A172 (cell line): ENCODE measurements at regions not wholly inside any gene's neighbourhood (a gene's known extent, or its start where the extent isn't known, plus 50 kb on each side); places are given as distances from the start of the nearest gene placed in this dataset.

Source experiments
- DNase-seq: peaks from one replicate; pipeline ENCODE4 v3.0.0-alpha.2; 2015; ENCODE audit warnings: low spot score

GRCh38 chr12:105803292-105803691 lies 335.5 kb downstream of the NUAK1 start:
- DNase-seq, result no peak

GRCh38 chr12:105804591-105805265 lies 334.0 kb downstream of the NUAK1 start:
- no peak for DNase-seq

- DNase-seq, result no peak
These were observed 332.9 kb downstream of the NUAK1 start for GRCh38 chr12:105805730-105806399.

- no peak for DNase-seq
These were observed 332.4 kb downstream of the NUAK1 start for GRCh38 chr12:105806400-105806770.

- no peak for DNase-seq
These were observed 326.4 kb downstream of the NUAK1 start for GRCh38 chr12:105812366-105812765.

GRCh38 chr12:105813201-105813600 lies 325.6 kb downstream of the NUAK1 start:
- no peak for DNase-seq

- DNase-seq, result no peak
These were observed 324.5 kb downstream of the NUAK1 start for GRCh38 chr12:105814283-105814682.

GRCh38 chr12:105819549-105819948 lies 319.2 kb downstream of the NUAK1 start:
- DNase-seq, result no peak

GRCh38 chr12:105820429-105821125 lies 318.2 kb downstream of the NUAK1 start:
- DNase-seq, result no peak

- DNase-seq, result no peak
These were observed 316.3 kb downstream of the NUAK1 start for GRCh38 chr12:105822131-105823105.

- no peak for DNase-seq
These were observed 314.9 kb downstream of the NUAK1 start for GRCh38 chr12:105823810-105824209.

- DNase-seq, result no peak
These were observed 313.6 kb downstream of the NUAK1 start for GRCh38 chr12:105825141-105825540.

GRCh38 chr12:105831372-105831771 lies 307.4 kb downstream of the NUAK1 start:
- DNase-seq, result no peak

GRCh38 chr12:105832021-105832420 lies 306.7 kb downstream of the NUAK1 start:
- no peak for DNase-seq

- no peak for DNase-seq
These were observed 305.9 kb downstream of the NUAK1 start for GRCh38 chr12:105832806-105833205.

- no peak for DNase-seq
These were observed 304.3 kb downstream of the NUAK1 start for GRCh38 chr12:105834496-105834895.

GRCh38 chr12:105835580-105836241 lies 303.0 kb downstream of the NUAK1 start:
- DNase-seq, result no peak

GRCh38 chr12:105836242-105836622 lies 302.5 kb downstream of the NUAK1 start:
- DNase-seq, result no peak

GRCh38 chr12:105839629-105840127 lies 299.1 kb downstream of the NUAK1 start:
- DNase-seq, result no peak

GRCh38 chr12:105840384-105840783 lies 298.4 kb downstream of the NUAK1 start:
- DNase-seq, result no peak

- DNase-seq, result no peak
These were observed 296.9 kb downstream of the NUAK1 start for GRCh38 chr12:105841840-105842239.
